ENCODE measurements at regions not wholly inside any gene's neighbourhood (a gene's known extent, or its start where the extent isn't known, plus 50 kb on each side); places are given as distances from the start of the nearest gene placed in this dataset.

GRCh38 chr13:106942563-106942962, 374.6 kb upstream of the ARGLU1 start:
- TF ChIP-seq EZH2 (IDR thresholded peaks at IDR 0.05; ENCODE audit: borderline replicate concordance, low read depth, low read length, severe bottlenecking) (no peak), CTCF (IDR thresholded peaks at IDR 0.05; ENCODE audit: extremely low read depth in 1 of 2, insufficient read depth in 1 of 2, low read depth in 1 of 2, low read length in 2 of 2) (no peak), POLR2AphosphoS5 (IDR thresholded peaks at IDR 0.05; ENCODE audit: insufficient read depth, low read depth, low read length) (no peak)
